ENCODE measurements at regions not wholly inside any gene's neighbourhood (a gene's known extent, or its start where the extent isn't known, plus 50 kb on each side); places are given as distances from the start of the nearest gene placed in this dataset.

- DNase-seq (ENCODE audit: low read depth) = no peak
Observed at GRCh38 chr6:167565884-167566599, 241.2 kb downstream of the TTLL2 start.

- DNase-seq (ENCODE audit: low read depth) = no peak
Observed at GRCh38 chr6:167566711-167567141, 241.8 kb downstream of the TTLL2 start.

- DNase-seq (ENCODE audit: low read depth) = no peak
Observed at GRCh38 chr6:167567142-167568033, 242.5 kb downstream of the TTLL2 start.

GRCh38 chr6:167568407-167569024, 243.6 kb downstream of the TTLL2 start:
- DNase-seq (ENCODE audit: low read depth) = no peak

GRCh38 chr6:167569041-167569805, 244.3 kb downstream of the TTLL2 start:
- no peak for DNase-seq (ENCODE audit: low read depth)

GRCh38 chr6:167569879-167570278, 245.0 kb downstream of the TTLL2 start:
- DNase-seq (ENCODE audit: low read depth) = no peak

GRCh38 chr6:167570460-167571400, 245.8 kb downstream of the TTLL2 start:
- DNase-seq (ENCODE audit: low read depth) = no peak

- no peak for DNase-seq (ENCODE audit: low read depth)
Observed at GRCh38 chr6:167571550-167571949, 246.7 kb downstream of the TTLL2 start.

- DNase-seq (ENCODE audit: low read depth) = no peak
Observed at GRCh38 chr6:167572106-167572505, 247.2 kb downstream of the TTLL2 start.

- DNase-seq (ENCODE audit: low read depth) = no peak
Observed at GRCh38 chr6:167572841-167573271, 248.0 kb downstream of the TTLL2 start.

- DNase-seq (ENCODE audit: low read depth) = no peak
Observed at GRCh38 chr6:167573461-167574215, 248.8 kb downstream of the TTLL2 start.

- no peak for DNase-seq (ENCODE audit: low read depth)
Observed at GRCh38 chr6:167574431-167575151, 249.7 kb downstream of the TTLL2 start.

- DNase-seq (ENCODE audit: low read depth) = no peak
Observed at GRCh38 chr6:167575158-167575696, 250.3 kb downstream of the TTLL2 start.

- DNase-seq (ENCODE audit: low read depth) = no peak
Observed at GRCh38 chr6:167576050-167576741, 250.5 kb upstream of the AFDN start.

- DNase-seq (ENCODE audit: low read depth) = no peak
Observed at GRCh38 chr6:167576828-167577503, 249.7 kb upstream of the AFDN start.

- no peak for DNase-seq (ENCODE audit: low read depth)
Observed at GRCh38 chr6:167577891-167578361, 248.8 kb upstream of the AFDN start.

- no peak for DNase-seq (ENCODE audit: low read depth)
Observed at GRCh38 chr6:167578371-167578901, 248.3 kb upstream of the AFDN start.
